H1 (cell line): ENCODE measurements at regions not wholly inside any gene's neighbourhood (a gene's known extent, or its start where the extent isn't known, plus 50 kb on each side); places are given as distances from the start of the nearest gene placed in this dataset.
A peak's percentile ranks its signal among the peaks of the same experiment; 100 is the strongest.

Experiments used
- CTCF ChIA-PET: fragments of 300-600 bp; sonication (Branson Sonifier 250); formaldehyde crosslinking; loops from one replicate; lab custom pipeline; 2021; ENCODE audit not compliant: partially characterized antibody; lab: Charles Lee
- POLR2A ChIA-PET: fragments of 300-600 bp; sonication (Branson Sonifier 250); formaldehyde crosslinking; loops from one replicate; lab custom pipeline; 2021; ENCODE audit warnings: inconsistent platforms; ENCODE audit not compliant: partially characterized antibody; lab: Charles Lee
- DNase-seq, 2 experiments: peaks; one replicate each; pipeline versions ENCODE4 v3.0.0 to v3.0.0-alpha.2; 2010 to 2022; ENCODE audit warnings: low spot score in 2 of 2, low read depth in 1 of 2, mixed read lengths in 1 of 2
- FAIRE-seq: peaks from 2 replicates; lab custom pipeline; 2011; peaks lifted over from hg19 to GRCh38; lab: Jason Lieb, UNC
- H2AFZ ChIP-seq: 2 replicates; pipeline ENCODE4 v1.8.1; 2012; ENCODE audit warnings: low read length, inconsistent platforms
- H2AK5ac ChIP-seq: 2 replicates; pipeline ENCODE4 v1.6.1; 2013; ENCODE audit warnings: low read depth, low read length
- H2BK120ac ChIP-seq: replicated peaks from 2 replicates; pipeline ENCODE3; 2013; ENCODE audit warnings: low read depth, low read length, inconsistent platforms
- H2BK12ac ChIP-seq: 2 replicates; pipeline ENCODE4 v1.6.1; 2013; ENCODE audit warnings: low read depth, low read length
- H2BK15ac ChIP-seq: 2 replicates; pipeline ENCODE4 v1.6.1; 2013; ENCODE audit warnings: low read length
- H2BK20ac ChIP-seq: 2 replicates; pipeline ENCODE4 v1.6.1; 2013; ENCODE audit warnings: low read length
- H2BK5ac ChIP-seq: 2 replicates; pipeline ENCODE4 v1.6.1; 2013; ENCODE audit warnings: low read depth, low read length
- H3K14ac ChIP-seq: 2 replicates; pipeline ENCODE4 v1.6.1; 2013; ENCODE audit warnings: inconsistent platforms; ENCODE audit not compliant: insufficient read length
- H3K18ac ChIP-seq: 2 replicates; pipeline ENCODE4 v1.6.1; 2013; ENCODE audit warnings: low read length; ENCODE audit errors: extremely low read depth
- H3K23ac ChIP-seq: 2 replicates; pipeline ENCODE4 v1.6.1; 2013; ENCODE audit warnings: inconsistent platforms; ENCODE audit not compliant: insufficient read length
- H3K23me2 ChIP-seq: 2 replicates; pipeline ENCODE4 v1.6.1; 2013; ENCODE audit warnings: low read depth, low read length
- H3K27ac ChIP-seq: 2 replicates; pipeline ENCODE4 v1.6.1; 2011; ENCODE audit warnings: low read depth, low read length, inconsistent platforms
- H3K27me3 ChIP-seq, 4 experiments: replicated peaks in 1 of 4; 1 replicate in 1 of 4; 2 replicates in 3 of 4; pipeline versions ENCODE4 v1.6.1 to v1.8.1; 2011 to 2013; ENCODE audit warnings: low read length in 3 of 4, mild to moderate bottlenecking in 3 of 4, inconsistent platforms in 2 of 4, mixed read lengths in 2 of 4, moderate library complexity in 1 of 4; ENCODE audit not compliant: control insufficient read depth in 3 of 4, insufficient read depth in 3 of 4; ENCODE audit errors: extremely low read depth in 1 of 4
- H3K36me3 ChIP-seq, 4 experiments: 2 replicates each; pipeline versions ENCODE4 v1.6.1 to v1.8.1; 2011 to 2013; ENCODE audit warnings: mild to moderate bottlenecking in 4 of 4, low read length in 3 of 4, moderate library complexity in 2 of 4, control low read depth in 1 of 4, inconsistent platforms in 1 of 4; ENCODE audit not compliant: insufficient read depth in 4 of 4, control insufficient read depth in 2 of 4
- H3K4ac ChIP-seq: replicated peaks from 2 replicates; pipeline ENCODE3; 2013; ENCODE audit warnings: low read length, low read depth, mixed read lengths, inconsistent platforms; ENCODE audit not compliant: insufficient read length
- H3K4me1 ChIP-seq, 4 experiments: replicated peaks in 1 of 4; 1 replicate in 1 of 4; 2 replicates in 3 of 4; pipeline versions ENCODE4 v1.6.1 to v1.8.1; 2011 to 2013; ENCODE audit warnings: low read length in 3 of 4, inconsistent platforms in 2 of 4, mixed read lengths in 1 of 4; ENCODE audit not compliant: insufficient read depth in 4 of 4, control insufficient read depth in 3 of 4
- H3K4me2 ChIP-seq, 2 experiments: 2 replicates each; pipeline versions ENCODE4 v1.6.1 to v1.8.1; 2011 to 2013; ENCODE audit warnings: low read depth in 2 of 2, low read length in 2 of 2, control low read depth in 1 of 2, inconsistent platforms in 1 of 2, mild to moderate bottlenecking in 1 of 2; ENCODE audit not compliant: insufficient read depth in 1 of 2
- H3K4me3 ChIP-seq, 4 experiments: fragments of 200-600, 300-600 bp in 1 of 4; sonication (generic), shearing (Covaris generic), sonication (Bioruptor Twin) in 1 of 4; 2 replicates each; pipeline versions ENCODE4 v1.5.1 to v1.8.1; 2011 to 2016; ENCODE audit warnings: low read length in 4 of 4, low read depth in 3 of 4, control low read depth in 2 of 4, inconsistent platforms in 2 of 4, mild to moderate bottlenecking in 2 of 4, mixed read lengths in 1 of 4, moderate library complexity in 1 of 4; ENCODE audit not compliant: insufficient read depth in 2 of 4; ENCODE audit errors: extremely low read depth in 1 of 4
- H3K56ac ChIP-seq: replicated peaks from 2 replicates; pipeline ENCODE3; 2013; ENCODE audit warnings: low read depth, mild to moderate bottlenecking, mixed read lengths, low read length, inconsistent platforms; ENCODE audit not compliant: insufficient read length
- H3K79me1 ChIP-seq: 2 replicates; pipeline ENCODE4 v1.6.1; 2013; ENCODE audit warnings: low read depth, low read length, control low read depth
- H3K79me2 ChIP-seq, 2 experiments: 2 replicates each; pipeline versions ENCODE4 v1.6.1 to v1.8.1; 2012 to 2013; ENCODE audit warnings: low read length in 2 of 2, mild to moderate bottlenecking in 2 of 2, inconsistent platforms in 1 of 2; ENCODE audit not compliant: insufficient read depth in 2 of 2, control insufficient read depth in 1 of 2
- H3K9ac ChIP-seq, 4 experiments: replicated peaks in 1 of 4; 1 replicate in 1 of 4; 2 replicates in 3 of 4; pipeline versions ENCODE4 v1.6.1 to v1.8.1; 2011 to 2013; ENCODE audit warnings: low read depth in 3 of 4, low read length in 3 of 4, control low read depth in 2 of 4, mild to moderate bottlenecking in 2 of 4, moderate library complexity in 2 of 4, inconsistent platforms in 1 of 4; ENCODE audit errors: extremely low read depth in 1 of 4
- H3K9me3 ChIP-seq, 2 experiments: 2 replicates each; pipeline versions ENCODE4 v1.6.1 to v1.8.1; 2012 to 2013; ENCODE audit warnings: mild to moderate bottlenecking in 2 of 2, moderate library complexity in 2 of 2, control low read depth in 1 of 2, inconsistent platforms in 1 of 2, low read depth in 1 of 2, low read length in 1 of 2, mixed read lengths in 1 of 2; ENCODE audit not compliant: insufficient read depth in 2 of 2
- H4K20me1 ChIP-seq, 2 experiments: replicated peaks in 1 of 2; 2 replicates each; pipeline versions ENCODE3 to v1.8.1; 2011 to 2013; ENCODE audit warnings: inconsistent platforms in 2 of 2, low read length in 2 of 2, mild to moderate bottlenecking in 1 of 2; ENCODE audit not compliant: insufficient read depth in 2 of 2, control insufficient read depth in 1 of 2
- H4K5ac ChIP-seq: 2 replicates; pipeline ENCODE4 v1.6.1; 2013; ENCODE audit warnings: low read length, low read depth, mixed read lengths, inconsistent platforms; ENCODE audit not compliant: insufficient read length
- H4K8ac ChIP-seq: 2 replicates; pipeline ENCODE4 v1.8.0; 2013; ENCODE audit warnings: mild to moderate bottlenecking, moderate library complexity, low read length, inconsistent platforms; ENCODE audit not compliant: insufficient read depth; ENCODE audit errors: extremely low read depth
- H4K91ac ChIP-seq: replicated peaks from 2 replicates; pipeline ENCODE3; 2013; ENCODE audit warnings: low read length, mixed read lengths, inconsistent platforms; ENCODE audit not compliant: insufficient read length
- CTBP2 ChIP-seq: IDR thresholded peaks from 2 replicates; pipeline ENCODE4 v1.7.0; 2011; ENCODE audit warnings: borderline replicate concordance, mild to moderate bottlenecking, moderate library complexity, mixed read lengths, low read length; ENCODE audit not compliant: insufficient read depth, insufficient read length
- GABPA ChIP-seq: IDR thresholded peaks from 2 replicates; pipeline ENCODE4 v1.6.1; 2011; ENCODE audit warnings: mild to moderate bottlenecking, low read length, moderate library complexity, borderline replicate concordance; ENCODE audit not compliant: insufficient read depth
- RFX5 ChIP-seq: IDR thresholded peaks from 2 replicates; pipeline ENCODE4 v1.6.1; 2011; ENCODE audit warnings: low read depth, low read length, improper control_type of control experiment, borderline replicate concordance
- SUZ12 ChIP-seq: fragments of 200-600 bp; sonication (generic); IDR thresholded peaks from 2 replicates; pipeline ENCODE4 v1.6.1; 2012; ENCODE audit warnings: mild to moderate bottlenecking, inconsistent platforms, low read length, moderate library complexity, mixed read lengths
- USF2 ChIP-seq: IDR thresholded peaks from 2 replicates; pipeline ENCODE4 v1.6.1; 2011; ENCODE audit warnings: low read length, improper control_type of control experiment
- YY1 ChIP-seq: IDR thresholded peaks from 2 replicates; pipeline ENCODE4 v1.6.1; 2011; ENCODE audit warnings: low read depth, mild to moderate bottlenecking, low read length
- WGBS, 2 experiments: shearing (Covaris generic) in 1 of 2; methylation state at CpG; one replicate each; pipeline versions ENCODE4 v1.1.6 to v1.1.7; 2013 to 2015; ENCODE audit warnings: low lambda C conversion rate in 2 of 2, mixed read lengths in 2 of 2, inconsistent platforms in 1 of 2, low coverage in 1 of 2, missing lambda C conversion rate in 1 of 2; ENCODE audit not compliant: insufficient replicate concordance in 2 of 2, insufficient coverage in 1 of 2, insufficient read length in 1 of 2; ENCODE audit errors: extremely low coverage in 1 of 2, missing lambda C conversion rate in 1 of 2; 5-methylcytosine and 5-hydroxymethylcytosine counted together

DNA sequence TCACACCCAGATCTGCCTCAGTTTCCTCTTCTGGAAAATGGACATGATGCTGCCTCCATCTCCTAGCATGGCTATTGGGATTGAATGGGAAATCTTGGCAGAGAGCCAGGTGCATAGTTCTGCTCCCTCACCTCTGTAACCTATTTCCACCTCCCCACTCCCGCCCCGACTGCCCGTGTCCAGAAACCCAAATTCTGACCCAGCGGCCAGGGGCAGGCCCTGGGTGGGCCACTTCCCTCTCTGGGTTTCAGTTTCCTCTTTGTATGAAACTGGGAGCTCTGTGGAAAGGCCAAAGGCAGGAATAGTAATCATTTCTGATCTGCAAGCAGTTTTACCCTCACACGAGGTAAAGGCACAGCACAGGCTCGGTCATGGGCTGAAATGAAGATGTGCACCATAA, 74.1 kb upstream of the DUSP5 start:
- Histone ChIP-seq H4K5ac (no peak overlapping the region), H3K14ac (no peak overlapping the region), H3K56ac (no peak overlapping the region), H3K4me3 (no peak overlapping the region), H3K27ac (no peak overlapping the region), H3K23ac (no peak overlapping the region), H2BK12ac (no peak overlapping the region), H2BK5ac (no peak overlapping the region), H3K4me2 (no peak overlapping the region), H3K36me3 (no peaks in the 10 kb centered on the region), H3K4ac (no peak overlapping the region), H3K23me2 (peaks cover 2% of the 10 kb centered on the region; the same call in 1 of the 2 replicates), H3K9ac (no peak overlapping the region), H3K27me3 (no peaks in the 10 kb centered on the region), H3K4me1 (peaks cover 1 to 4% (median 3%) of the 10 kb centered on the region in 4 experiments; a peak in 3 of 7 replicates), H3K79me2 (no peaks in the 10 kb centered on the region), H2BK20ac (no peak overlapping the region), H2BK120ac (no peak overlapping the region), H4K91ac (no peak overlapping the region), H3K18ac (no peak overlapping the region), H3K9me3 (no peaks in the 10 kb centered on the region), H4K20me1 (no peaks in the 10 kb centered on the region), H2AFZ (no peak overlapping the region), H3K79me1 (no peaks in the 10 kb centered on the region), H4K8ac (0 out of 2 replicates have a peak overlapping the region, but pooled peaks have one; percentile 29), H2AK5ac (no peak overlapping the region), H2BK15ac (no peak overlapping the region)
- 76% methylated on average over 6 of the region's 6 CpGs; no CpG with 5 or more reads in 1 of the 2 experiments for WGBS, 2 experiments
- FAIRE-seq = no peak
- no peak for DNase-seq
- TF ChIP-seq USF2 (no peak), RFX5 (no peak), GABPA (no peak), CTBP2 (no peak), YY1 (no peak), SUZ12 (no peak)
- POLR2A ChIA-PET = no interaction called here
- CTCF ChIA-PET = interaction anchor here (0.6 to 2.0 kb wide), 5 partner anchors 9 to 520 kb away, joined by 3 to 6 read pairs (median 3); no protein-coding TSS in a partner anchor
